KBM-7 (cell line): ENCODE measurements at regions not wholly inside any gene's neighbourhood (a gene's known extent, or its start where the extent isn't known, plus 50 kb on each side); places are given as distances from the start of the nearest gene placed in this dataset.

Experiments
- DNase-seq: peaks from one replicate; pipeline ENCODE4 v3.0.0-alpha.2; 2015
- in situ Hi-C: fragments of 300-500 bp; cut with MboI; formaldehyde crosslinking; loops from 2 replicates; pipeline ENCODE4 v1.14.3; 2020; ENCODE audit warnings: low sequenced_read_pairs, low pct_unique_long_range_greater_than_20kb, mixed read lengths

DNA sequence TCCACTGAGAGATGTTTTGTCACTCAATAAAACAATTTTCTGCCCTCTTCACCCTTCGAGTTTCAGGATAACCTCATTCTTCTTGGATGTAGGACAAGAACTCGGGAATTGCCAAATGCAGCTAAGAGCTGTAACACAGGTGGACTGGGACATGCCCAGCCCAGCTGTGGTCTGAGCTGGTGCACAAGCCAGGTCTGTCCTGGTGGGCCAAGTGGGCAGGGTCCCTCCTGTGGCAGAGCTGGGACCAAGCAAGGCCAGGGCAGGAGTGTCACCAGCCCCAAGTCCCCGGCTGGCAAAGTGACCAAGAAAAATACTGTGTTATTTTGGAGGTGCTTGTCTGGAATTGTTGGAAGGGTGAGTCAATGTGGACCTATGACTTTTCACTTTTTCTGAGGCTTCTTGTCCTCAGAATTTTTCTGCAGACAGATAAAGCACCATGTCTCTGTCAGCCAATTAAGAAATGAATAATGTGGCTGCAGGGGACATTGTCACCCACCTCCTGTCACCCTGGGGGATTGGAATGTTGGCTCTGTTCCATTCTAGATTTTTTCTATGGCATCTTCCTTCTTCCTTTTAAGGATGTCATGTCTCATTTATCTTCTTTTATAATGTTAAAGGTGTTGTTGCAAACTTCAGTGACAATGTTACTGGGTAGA lies 645.2 kb upstream of the EPHA6 start:
- in situ Hi-C loops, result no loop called here
- no peak for DNase-seq

DNA sequence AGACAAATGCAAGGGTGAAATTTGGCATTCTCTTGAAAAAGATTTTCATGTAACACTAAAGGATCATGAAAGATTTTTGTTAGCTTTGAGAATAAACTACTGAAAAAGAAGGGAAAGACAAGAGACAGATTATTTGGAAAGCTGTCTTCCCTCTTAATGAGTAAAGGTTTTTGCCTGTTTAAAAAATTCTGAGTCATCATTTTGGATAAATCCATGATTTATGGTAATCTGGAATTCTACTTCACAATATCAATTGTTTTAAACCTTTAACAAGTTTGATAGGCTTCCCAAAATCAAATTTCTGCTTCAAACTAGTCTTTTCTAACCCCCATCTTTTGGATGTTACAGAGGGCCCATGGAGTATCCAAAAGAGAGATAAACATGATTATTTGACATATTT lies 641.5 kb upstream of the EPHA6 start:
- in situ Hi-C loops, result no loop called here
- no peak for DNase-seq

DNA sequence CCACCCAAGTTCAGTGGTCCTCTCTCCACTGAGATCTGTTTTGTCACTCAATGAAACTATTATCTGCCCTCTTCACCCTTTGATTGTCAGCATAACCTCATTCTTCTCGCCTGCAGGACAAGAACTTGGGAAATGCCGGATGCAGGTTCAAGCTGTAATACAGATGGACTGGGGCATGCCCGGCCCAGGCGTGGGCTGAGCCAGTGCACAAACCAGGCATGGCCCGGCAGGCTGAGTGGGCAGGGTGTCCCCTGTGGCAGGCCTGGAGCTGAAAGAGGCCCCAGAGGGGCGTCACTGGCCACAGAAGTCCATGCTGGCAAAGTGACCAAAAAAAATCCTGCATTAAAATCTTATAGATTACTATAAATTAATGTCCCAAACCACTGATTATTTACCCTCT lies 638.9 kb upstream of the EPHA6 start:
- in situ Hi-C loops, result no loop called here
- DNase-seq, result no peak

DNA sequence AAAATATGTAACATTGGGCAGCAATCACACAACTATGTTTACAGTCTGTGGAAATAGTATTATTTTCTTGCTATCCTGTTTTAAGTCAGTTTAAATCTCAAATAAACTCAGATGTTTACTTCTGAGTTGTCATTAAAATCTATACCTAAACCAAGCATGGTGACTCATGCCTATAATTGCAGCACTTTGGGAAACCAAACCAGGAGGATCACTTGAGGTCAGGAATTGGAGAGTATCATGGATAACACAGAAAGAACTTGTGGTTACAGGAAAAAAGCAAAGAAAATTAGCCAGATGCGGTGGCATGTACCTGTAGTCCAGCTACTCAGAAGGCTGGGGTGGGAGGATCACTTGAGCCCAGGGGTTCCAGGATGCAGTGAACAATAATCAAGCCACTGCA lies 631.6 kb upstream of the EPHA6 start:
- DNase-seq, result no peak
- in situ Hi-C loops, result no loop called here

DNA sequence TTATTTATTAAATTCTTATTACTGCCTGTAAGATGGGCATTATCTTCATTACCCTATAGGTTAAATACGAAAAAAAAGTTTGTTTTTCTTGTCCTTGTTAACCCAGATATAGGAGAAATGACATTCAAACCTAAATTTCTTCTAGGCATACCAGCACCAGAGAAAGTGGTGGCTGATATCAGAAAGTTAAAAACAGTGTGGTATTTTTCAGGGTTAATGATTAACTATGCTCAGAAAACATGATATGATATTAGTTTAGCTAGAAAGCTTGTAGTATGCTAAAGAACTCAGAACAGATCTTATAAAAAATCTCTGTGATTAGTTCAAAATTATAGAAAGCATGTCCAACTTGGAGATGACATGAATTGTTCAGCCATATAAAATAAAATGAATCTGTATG lies 630.5 kb upstream of the EPHA6 start:
- in situ Hi-C loops, result no loop called here
- DNase-seq, result no peak

DNA sequence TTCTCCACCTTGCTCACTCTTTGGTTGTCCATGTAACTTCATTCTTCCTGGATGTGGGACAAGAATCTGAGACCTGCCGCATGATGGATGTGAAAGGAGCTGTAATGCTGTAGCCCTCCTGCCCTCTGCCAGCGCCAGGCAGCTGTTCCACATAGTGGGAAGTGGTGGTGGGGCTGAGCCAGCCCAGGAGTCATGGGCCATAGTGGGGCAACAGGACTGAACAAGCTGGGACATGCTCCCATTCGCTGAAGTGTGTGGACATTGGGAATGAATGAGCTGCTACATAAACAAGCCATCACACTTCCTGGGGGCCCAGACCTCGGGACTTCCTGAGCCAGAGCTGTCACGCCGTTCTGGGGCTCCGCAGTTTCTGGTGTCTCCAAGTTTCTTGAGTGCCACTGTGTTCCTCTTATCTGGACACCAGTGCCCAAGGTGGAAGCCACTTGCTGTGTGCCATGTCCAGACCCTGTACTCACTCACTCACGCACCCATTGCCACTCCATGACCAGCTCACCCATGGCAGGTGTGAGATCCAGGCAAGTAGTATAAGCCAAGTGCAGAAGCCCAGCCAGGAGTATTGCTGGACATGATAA lies 624.3 kb upstream of the EPHA6 start:
- no peak for DNase-seq
- in situ Hi-C loops, result no loop called here

DNA sequence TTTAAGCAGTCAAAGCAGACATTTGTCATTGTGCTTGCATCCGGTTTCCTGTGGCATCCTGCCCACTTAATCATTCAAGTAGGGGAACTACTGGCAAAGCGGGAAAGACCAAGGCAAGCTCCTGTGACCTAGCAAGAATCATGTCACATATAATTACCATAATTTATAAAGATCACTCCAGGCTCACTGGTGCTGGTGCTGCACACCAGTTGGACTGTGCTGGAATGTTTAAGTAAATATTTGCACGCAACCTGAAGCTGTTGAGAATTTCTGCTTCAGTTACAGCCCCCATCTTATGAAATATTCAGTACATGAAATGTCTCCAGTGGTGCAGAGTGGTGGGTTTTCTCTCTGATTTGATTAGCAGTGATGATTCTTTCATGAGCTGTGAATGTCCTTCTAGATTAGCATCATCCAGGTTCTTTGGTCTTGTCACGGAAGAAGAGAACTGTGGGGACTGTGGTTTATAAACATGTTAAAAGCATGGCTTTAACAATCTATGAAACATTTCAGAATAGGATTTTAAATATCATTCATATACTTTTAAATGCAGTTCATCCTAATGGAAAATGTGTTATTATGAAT lies 621.3 kb upstream of the EPHA6 start:
- no peak for DNase-seq
- in situ Hi-C loops, result no loop called here

DNA sequence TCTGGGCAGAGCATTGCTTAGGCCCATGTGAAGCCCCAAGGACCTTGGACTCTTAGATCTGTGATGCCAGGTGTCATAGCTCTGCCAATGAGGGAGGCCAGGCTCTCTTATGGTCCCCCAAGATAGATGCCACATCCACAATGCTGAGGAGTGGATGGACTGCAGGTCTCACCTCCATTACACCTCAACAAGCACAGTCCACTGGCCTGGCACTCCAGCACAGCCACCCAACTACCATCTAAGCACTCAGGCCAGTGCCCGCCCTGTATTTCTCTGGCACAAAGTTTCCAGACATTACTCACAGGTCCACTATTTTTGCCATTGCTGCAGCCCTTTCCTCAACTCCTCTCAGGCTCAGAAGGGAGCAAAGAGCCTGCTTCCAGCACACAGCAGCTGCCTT lies 613.5 kb upstream of the EPHA6 start:
- in situ Hi-C loops, result no loop called here
- no peak for DNase-seq

DNA sequence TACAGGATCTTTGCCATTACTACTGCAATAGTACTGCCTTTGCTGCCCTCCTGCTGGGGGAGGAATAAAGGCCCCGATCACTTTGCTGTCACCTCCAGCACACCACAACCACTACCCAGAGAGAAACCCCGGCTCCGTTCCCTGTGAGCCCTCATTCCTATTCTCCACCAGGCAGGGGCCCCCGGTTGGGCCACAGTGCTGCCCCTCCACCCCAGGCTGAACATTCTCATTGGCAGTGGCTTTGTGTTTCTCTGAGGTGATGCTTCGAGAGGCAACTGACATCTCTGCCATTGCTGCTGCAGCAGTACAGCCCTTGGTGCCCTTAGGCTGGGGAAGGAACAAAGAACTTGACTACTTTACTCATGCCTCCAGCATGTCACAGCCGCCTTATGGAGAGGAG lies 612.9 kb upstream of the EPHA6 start:
- no peak for DNase-seq
- in situ Hi-C loops, result no loop called here

DNA sequence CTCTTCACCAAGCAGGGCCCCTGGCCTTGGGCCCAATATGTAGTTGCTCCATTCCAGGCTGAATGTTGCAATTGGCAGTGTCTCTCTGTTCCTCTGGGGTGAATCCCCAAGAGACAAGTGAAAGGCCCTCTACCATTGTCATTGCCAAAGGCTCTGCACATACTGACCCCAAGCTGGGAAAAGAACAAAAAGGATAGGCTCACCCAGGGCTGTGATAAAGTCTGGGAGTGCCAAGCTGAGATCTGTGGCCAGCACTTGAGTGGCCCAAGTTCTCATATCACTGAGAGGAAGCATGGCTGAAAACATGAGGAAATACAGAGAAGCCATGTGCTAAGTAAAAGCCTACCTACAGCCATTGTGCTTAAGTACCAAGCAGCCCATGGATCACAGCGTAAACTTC lies 612.2 kb upstream of the EPHA6 start:
- in situ Hi-C loops, result no loop called here

DNA sequence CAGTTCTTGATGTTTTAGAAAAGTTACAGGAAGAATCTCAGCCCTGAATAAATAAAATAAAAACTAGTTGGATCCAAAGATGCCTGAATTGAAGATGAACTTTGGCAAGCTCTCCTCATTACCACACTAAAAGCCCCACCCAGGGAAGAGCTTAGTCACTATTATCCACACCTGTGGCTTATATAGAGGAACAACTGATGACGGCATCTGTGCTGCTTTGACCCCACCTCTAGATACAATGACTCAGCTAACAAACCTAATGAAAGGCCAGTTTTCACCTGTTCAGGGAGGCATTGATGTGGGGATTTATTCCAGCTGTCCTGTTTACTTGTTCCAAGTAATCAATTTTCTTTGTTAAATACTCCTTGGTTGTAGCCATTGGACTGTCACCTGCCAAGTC lies 604.7 kb upstream of the EPHA6 start:
- in situ Hi-C loops, result no loop called here
- no peak for DNase-seq

More for the DNA sequence above, 612.2 kb upstream of the EPHA6 start:
- DNase-seq, result no peak

DNA sequence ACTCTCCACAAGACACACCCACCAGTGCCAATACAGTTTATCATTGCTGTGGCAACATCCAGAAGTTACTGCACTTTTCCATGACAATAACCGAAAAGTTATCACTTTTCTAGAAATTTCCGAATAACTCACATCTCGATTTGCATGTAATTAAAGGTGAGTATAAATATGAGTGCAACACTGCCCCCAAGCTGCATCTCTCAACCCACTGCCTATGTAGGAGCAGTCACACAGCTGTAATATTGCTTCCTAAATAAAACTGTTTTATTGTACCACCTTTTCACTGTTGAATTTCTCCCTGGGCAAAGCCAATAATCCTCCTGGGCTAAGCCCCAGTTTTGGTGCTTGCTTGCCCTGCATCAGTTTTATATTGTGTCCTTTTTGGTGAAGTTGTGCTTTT lies 601.0 kb upstream of the EPHA6 start:
- in situ Hi-C loops, result no loop called here
- DNase-seq, result peak; percentile 1

DNA sequence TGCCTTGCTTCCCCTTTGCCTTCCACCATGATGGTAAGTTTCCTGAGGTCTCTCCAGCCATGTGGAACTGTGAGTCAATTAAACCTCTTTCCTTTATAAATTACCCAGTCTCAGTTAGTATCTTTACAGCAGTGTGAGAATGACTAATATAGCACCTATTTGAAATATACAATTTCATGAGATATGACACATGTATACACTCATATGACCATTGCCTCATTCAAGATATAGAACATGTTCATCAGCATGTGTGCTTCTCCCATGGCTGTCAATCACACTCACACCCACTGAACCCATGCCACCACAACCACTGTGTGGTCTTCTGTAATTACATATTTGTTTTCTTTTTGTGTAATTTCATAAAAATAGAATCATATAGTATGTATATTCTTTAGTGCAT lies 599.5 kb upstream of the EPHA6 start:
- in situ Hi-C loops, result no loop called here

DNA sequence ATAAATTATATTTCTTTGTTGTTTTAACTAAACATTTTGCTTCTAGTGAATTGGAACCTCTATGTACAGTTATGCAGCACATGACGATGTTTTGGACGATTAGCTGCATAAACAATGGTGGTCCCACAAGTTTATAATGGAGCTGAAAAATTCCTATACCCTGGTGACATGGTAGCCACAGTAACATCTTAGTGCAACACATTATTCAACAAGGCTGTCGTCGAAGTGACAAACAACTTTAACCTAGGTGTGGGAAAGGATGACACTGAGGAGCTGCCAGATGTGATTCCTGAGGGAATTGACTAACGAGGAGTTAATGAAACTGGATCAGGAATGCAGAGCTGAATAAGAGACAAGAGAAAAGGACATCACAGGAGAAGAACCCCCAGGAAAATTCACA lies 588.9 kb upstream of the EPHA6 start:
- in situ Hi-C loops, result no loop called here
- no peak for DNase-seq

More for the DNA sequence above, 599.5 kb upstream of the EPHA6 start:
- no peak for DNase-seq

DNA sequence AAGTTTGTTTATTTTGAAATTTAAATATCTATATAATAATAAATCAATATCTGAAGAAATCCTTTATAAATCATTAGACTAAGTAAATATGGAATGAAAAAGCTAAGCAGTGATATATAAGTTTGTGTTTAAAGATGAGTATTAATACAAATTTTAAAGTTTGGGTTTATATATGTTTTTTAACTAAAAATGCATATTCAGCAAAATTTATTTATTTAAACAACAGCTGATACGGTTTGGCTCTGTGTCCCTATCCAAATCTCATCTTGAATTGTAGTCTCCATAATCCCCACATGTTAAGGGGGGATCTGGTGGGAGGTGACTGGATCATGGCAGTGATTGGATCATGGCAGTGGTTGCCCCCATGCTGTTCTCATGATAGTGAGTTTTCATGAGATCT lies 580.7 kb upstream of the EPHA6 start:
- in situ Hi-C loops, result no loop called here
- DNase-seq, result no peak

DNA sequence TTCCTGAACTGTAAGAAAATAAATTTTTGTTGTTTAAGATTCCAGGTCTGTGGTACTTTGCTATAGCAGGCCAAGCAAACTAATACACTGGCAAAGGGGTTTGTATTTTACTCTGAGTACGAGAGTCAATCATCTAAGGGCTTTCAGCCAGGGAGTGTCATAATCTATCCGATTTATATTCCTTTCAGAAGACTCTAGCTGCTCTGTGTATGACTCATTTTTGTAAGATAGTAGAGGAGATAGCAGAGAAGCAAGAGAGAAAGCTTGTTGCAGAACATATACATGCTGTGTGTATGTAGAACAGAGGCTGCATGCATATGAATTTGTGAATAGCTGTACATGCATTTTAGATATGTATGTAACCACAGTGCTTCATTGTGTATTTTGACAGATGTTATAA lies 577.9 kb upstream of the EPHA6 start:
- DNase-seq, result no peak
- in situ Hi-C loops, result no loop called here

DNA sequence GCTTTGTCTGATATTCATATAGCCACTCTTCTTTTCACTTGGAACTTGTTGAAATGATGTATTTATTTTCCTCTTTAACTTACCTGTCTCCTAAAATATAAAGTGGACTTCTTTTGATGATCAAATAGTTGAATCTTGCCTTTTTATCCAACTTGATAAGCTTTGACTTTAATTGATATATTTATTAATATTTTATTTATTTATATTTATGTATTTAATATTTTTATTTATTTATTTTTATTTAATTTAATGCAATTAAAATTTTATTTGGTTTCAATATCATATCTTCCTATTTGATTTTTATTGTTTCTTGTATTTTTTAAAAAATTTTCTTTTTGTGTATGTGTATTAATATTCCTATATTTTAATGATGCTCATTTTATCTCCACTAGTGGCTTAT lies 555.1 kb upstream of the EPHA6 start:
- in situ Hi-C loops, result no loop called here
- DNase-seq, result no peak

DNA sequence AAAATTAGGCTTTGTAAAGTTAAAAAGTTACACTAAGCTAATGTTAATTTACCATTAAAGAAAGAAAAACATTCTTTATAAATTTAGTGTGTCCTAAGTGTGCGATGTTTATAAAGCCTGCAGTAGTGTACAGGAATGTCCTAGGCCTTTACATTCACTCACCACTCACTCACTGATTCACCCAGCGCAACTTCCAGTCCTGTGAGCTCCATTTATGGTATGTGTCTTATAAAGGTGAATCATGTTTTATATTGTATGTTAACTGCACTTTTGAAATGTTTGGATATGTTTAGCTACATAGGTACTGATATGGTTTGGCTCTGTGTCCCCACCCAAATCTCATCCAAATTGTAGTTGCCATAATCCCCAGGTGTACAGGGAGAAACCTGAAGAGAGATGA lies 549.7 kb upstream of the EPHA6 start:
- in situ Hi-C loops, result no loop called here
- DNase-seq, result no peak

DNA sequence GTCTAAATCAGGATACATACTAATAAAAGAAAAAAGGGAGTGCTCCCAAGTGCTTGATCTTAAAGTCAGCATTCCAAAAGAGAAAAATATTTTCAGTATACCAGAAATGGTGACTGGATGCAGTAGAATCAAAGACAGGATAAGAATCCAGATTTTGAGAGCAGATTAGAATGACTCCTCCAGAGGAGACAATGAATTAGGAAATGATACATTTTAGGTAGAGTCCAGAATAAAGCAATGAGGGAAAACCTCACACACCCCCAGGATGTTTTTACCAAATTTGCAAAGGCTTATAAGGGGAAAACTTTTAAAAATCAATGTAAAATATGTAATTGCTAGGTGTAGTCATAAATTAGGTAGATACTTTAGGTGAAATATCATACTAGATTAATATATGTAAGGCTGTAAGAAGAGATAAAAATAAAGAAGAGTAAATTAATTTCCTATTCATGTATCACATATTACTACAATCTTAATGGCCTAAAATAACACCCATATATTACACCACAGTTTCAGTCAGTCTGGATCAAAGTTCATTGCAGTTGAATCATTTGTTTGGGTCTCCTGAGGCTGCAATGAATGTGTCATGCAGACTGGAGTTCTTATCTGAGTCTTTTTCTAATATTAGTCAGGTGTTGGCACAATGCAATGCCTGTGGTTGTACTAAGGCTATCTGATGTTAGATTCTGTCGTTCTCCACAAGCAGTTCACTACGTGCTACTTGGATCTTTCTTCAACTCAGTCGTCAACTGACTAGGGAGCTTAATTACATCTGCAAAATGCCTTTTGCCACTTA lies 547.8 kb upstream of the EPHA6 start:
- no peak for DNase-seq
- in situ Hi-C loops, result no loop called here

DNA sequence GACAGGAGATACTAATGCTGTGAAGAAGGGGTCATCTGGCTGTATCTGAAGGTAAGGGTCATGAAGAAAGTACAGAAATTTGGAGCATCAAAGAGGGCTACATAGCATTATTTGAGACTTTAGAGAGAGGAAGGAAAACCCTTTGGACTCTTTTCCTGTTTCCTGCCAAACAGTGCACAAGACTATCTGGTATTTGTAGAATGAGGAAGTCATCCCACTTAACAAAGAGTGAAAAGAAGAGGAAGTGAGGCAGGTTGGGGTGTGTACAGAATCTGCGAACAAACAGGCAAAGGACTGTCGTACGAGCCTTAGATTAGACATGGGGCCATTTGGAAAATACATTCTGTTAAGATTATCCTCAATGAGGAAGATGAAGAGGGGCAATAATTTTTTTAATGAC lies 546.8 kb upstream of the EPHA6 start:
- in situ Hi-C loops, result no loop called here
- DNase-seq, result peak; percentile 43
